NT2/D1 (cell line): ENCODE measurements at regions not wholly inside any gene's neighbourhood (a gene's known extent, or its start where the extent isn't known, plus 50 kb on each side); places are given as distances from the start of the nearest gene placed in this dataset.

Experiments used
- DNase-seq: peaks from one replicate; pipeline ENCODE4 v3.0.0-alpha.2; 2011; ENCODE audit warnings: low read depth, low spot score
- H3K27me3 ChIP-seq: 2 replicates; pipeline ENCODE4 v1.6.0; 2011; ENCODE audit warnings: mild to moderate bottlenecking; ENCODE audit not compliant: insufficient read length, insufficient read depth
- H3K36me3 ChIP-seq: 2 replicates; pipeline ENCODE4 v1.6.1; 2011; ENCODE audit warnings: mild to moderate bottlenecking, low read length, mixed read lengths; ENCODE audit not compliant: insufficient read depth, insufficient read length
- H3K4me1 ChIP-seq: 2 replicates; pipeline ENCODE4 v1.5.1; 2011; ENCODE audit not compliant: insufficient read depth, insufficient read length
- H3K4me3 ChIP-seq: 2 replicates; pipeline ENCODE4 v1.5.1; 2011; ENCODE audit warnings: low read depth; ENCODE audit not compliant: insufficient read length
- H3K9ac ChIP-seq: 2 replicates; pipeline ENCODE4 v1.6.0; 2011; ENCODE audit warnings: low read depth; ENCODE audit not compliant: insufficient read length
- H3K9me3 ChIP-seq: 2 replicates; pipeline ENCODE4 v1.5.1; 2011; ENCODE audit warnings: mild to moderate bottlenecking, low read length; ENCODE audit not compliant: insufficient read depth
- SUZ12 ChIP-seq: IDR thresholded peaks from 2 replicates; pipeline ENCODE4 v1.6.1; 2011; ENCODE audit not compliant: insufficient read length, insufficient read depth; ENCODE audit errors: extremely low read depth
- YY1 ChIP-seq: IDR thresholded peaks from 2 replicates; pipeline ENCODE4 v1.6.1; 2011; ENCODE audit not compliant: insufficient read length, insufficient read depth
- ZNF274 ChIP-seq: IDR thresholded peaks from 2 replicates; pipeline ENCODE4 v1.6.1; 2011; ENCODE audit warnings: mild to moderate bottlenecking, low read depth, low read length

DNA sequence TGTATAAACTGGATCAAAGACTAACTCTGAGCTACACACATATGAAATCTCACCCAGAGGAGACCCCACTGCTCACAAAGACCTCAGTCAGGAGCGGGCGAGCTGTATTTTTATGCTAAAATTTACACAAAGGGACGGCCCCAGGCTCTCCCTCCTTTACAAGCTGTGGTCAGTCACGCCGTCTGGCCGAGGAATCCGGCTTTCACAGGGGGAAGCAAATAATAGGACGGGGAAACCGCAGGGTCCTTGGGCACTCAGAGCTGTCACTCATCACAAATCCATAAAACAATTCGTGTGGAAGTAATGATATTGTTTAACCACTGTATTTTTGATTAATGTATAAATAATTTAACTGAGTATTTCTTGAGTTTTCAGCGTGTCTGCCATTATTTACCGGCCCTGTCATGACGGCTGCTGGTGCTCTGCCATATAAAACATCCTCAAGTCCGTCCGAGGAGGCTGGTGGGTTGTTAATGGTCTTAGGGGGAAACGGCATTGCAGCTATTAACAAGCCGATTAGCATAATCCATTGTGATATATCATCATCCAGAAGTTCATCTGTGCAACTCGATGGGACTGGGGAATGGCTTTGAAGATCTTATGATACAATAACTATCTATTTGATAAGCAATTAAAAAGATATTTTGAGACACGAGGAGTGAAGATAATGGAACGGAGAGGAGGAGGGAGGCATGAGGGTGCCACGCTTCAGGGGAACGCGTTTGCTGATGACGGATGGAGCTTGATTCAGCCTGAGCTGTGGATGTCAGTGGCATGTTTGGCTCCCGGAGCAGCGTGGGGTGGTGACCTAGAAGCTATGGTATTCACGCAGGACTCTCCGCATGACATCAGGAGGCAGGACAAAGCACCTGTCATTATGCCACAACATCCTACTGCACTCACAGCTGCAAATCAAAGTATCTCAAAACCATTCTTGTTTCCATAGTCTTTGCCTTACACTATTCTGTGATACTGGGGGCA, 150.9 kb downstream of the SHOX start:
- H3K27me3 ChIP-seq, result peaks cover 23% of the 10 kb centered on the region
- H3K4me1 ChIP-seq, result peaks cover 9% of the 10 kb centered on the region
- no peak for DNase-seq
- peak overlapping the region; percentile 10 for H3K4me3 ChIP-seq
- no peaks in the 10 kb centered on the region for H3K36me3 ChIP-seq
- no peak for TF ChIP-seq ZNF274
- no peak for TF ChIP-seq SUZ12
- no peaks in the 10 kb centered on the region for H3K9me3 ChIP-seq
- peak overlapping the region; percentile 36 for H3K9ac ChIP-seq

GRCh38 chrX:776529-777230, 146.1 kb downstream of the SHOX start:
- no peaks in the 10 kb centered on the region for H3K9me3 ChIP-seq
- H3K4me3 ChIP-seq, result no peak overlapping the region
- peaks cover 22% of the 10 kb centered on the region for H3K27me3 ChIP-seq
- no peak overlapping the region for H3K9ac ChIP-seq
- DNase-seq, result no peak
- peaks cover 3% of the 10 kb centered on the region for H3K4me1 ChIP-seq
- no peak for TF ChIP-seq ZNF274
- no peak for TF ChIP-seq SUZ12
- no peak for TF ChIP-seq YY1
- no peaks in the 10 kb centered on the region for H3K36me3 ChIP-seq

- Histone ChIP-seq H3K4me3 (no peak overlapping the region), H3K4me1 (no peaks in the 10 kb centered on the region), H3K9me3 (no peaks in the 10 kb centered on the region), H3K36me3 (no peaks in the 10 kb centered on the region), H3K27me3 (peaks cover 20% of the 10 kb centered on the region), H3K9ac (no peak overlapping the region)
- TF ChIP-seq SUZ12, result no peak
- TF ChIP-seq YY1, result no peak
- no peak for TF ChIP-seq ZNF274
- DNase-seq, result no peak
Observed at GRCh38 chrX:776061-776460, 145.5 kb downstream of the SHOX start.

DNA sequence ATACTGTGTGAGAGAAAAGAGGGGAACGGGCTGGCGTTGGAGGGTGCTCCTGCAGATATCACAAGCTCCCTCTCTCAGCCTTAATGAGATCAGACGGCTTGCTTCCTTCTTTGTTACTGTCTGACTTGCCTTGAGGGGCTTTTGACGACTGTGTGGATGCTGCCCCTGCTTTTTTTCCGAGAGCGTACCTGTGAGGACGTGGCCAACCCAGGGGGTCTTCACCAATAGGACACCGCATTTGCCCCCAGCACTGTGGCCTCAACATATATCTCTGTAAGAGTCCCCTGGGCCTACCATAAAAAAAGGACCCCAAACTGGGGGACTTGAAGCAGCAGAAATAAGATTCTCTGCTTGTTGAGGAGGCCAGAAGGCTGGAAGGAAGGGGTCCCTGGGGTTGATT, 143.9 kb downstream of the SHOX start:
- TF ChIP-seq YY1 (no peak), ZNF274 (no peak), SUZ12 (no peak)
- Histone ChIP-seq H3K4me1 (no peaks in the 10 kb centered on the region), H3K27me3 (peaks cover 17% of the 10 kb centered on the region), H3K9ac (no peak overlapping the region), H3K4me3 (no peak overlapping the region), H3K36me3 (no peaks in the 10 kb centered on the region), H3K9me3 (no peaks in the 10 kb centered on the region)
- no peak for DNase-seq

DNA sequence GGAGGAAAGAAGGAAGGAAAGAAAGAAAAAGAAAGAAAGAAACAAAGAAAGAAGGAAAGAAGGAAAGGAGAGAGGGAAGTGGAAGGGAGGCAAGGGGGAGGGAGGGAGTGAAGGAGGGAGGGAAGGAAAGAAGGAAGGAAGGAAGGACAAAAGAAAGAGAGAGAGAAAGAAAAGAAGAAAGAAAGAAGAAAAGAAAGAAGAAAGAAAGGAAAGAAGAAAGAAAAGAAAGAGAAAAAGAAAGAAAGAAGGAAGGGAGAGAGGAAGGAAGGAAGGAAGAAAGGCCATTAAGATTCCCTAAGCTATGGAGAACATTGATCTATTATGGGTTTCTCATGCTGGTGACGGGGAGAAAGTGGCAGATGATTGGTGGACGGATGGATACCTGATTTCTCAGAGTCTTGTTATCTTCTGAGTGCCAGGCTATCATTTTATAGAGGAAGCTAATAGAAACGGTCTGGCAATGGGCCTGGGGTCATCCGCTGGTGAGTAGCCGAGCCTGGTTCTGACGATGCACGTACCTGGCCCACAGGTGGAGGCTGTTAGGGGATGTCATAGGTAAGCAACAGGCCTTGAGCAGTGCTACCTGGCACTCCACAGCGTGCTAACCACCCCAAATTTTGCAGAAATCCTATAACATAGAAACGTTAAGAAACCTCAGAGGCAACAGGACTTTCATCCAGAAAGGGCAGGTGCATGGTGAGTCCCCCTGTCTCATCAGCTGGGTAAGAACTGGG, 142.9 kb downstream of the SHOX start:
- no peak overlapping the region for H3K9ac ChIP-seq
- no peak overlapping the region for H3K4me3 ChIP-seq
- DNase-seq, result no peak
- H3K36me3 ChIP-seq, result no peaks in the 10 kb centered on the region
- H3K27me3 ChIP-seq, result peaks cover 10% of the 10 kb centered on the region
- no peaks in the 10 kb centered on the region for H3K9me3 ChIP-seq
- H3K4me1 ChIP-seq, result no peaks in the 10 kb centered on the region
- TF ChIP-seq SUZ12 (no peak), ZNF274 (no peak), YY1 (no peak)

DNA sequence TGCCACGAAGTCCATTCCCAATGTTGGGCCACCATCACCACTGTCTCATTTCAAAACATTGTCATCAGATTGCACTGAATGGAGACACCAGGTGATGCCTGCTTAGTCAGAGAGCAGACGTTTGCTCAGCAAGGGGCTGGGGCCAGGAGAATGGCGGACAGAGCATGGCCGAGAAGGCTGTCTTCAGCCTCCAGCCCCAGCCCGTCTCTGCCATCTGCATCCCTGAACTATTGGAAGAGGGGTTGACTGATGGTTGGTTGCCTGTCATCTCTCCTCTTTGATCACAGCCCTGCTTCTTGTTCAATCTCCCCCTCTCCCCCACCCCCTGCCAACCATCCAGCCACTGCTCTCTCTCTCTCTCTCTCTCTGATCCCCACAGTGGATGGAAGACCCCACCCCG, 140.9 kb downstream of the SHOX start:
- Histone ChIP-seq H3K4me1 (no peaks in the 10 kb centered on the region), H3K27me3 (peaks cover 5% of the 10 kb centered on the region), H3K36me3 (no peaks in the 10 kb centered on the region), H3K9me3 (no peaks in the 10 kb centered on the region), H3K4me3 (no peak overlapping the region), H3K9ac (no peak overlapping the region)
- no peak for TF ChIP-seq ZNF274
- TF ChIP-seq YY1, result no peak
- no peak for TF ChIP-seq SUZ12
- no peak for DNase-seq

DNA sequence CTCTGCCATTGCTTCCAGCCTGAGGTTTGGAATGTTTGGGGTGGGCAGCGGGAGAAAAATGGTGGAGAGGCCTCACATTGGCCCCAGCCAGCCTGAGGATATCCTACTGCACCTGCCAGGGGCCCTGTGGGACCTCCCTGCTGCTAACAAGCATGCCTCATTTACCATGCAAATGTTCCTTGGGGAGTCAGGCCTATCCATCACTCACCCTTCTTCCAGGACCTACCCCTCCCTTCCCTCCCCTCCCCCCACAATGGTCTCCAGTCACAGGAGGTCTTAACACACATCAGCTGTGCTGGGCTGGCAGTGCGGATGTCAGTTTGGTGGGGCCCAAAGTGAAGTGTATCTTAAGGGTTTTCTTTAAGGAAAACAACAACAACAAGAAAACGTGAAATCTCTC, 139.2 kb downstream of the SHOX start:
- no peak for TF ChIP-seq SUZ12
- no peak for TF ChIP-seq YY1
- no peak for TF ChIP-seq ZNF274
- no peaks in the 10 kb centered on the region for H3K4me1 ChIP-seq
- H3K9ac ChIP-seq, result no peak overlapping the region

More for the DNA sequence above, 139.2 kb downstream of the SHOX start:
- DNase-seq, result peak; percentile 65
- H3K27me3 ChIP-seq, result peaks cover 5% of the 10 kb centered on the region
- H3K36me3 ChIP-seq, result no peaks in the 10 kb centered on the region
- H3K9me3 ChIP-seq, result no peaks in the 10 kb centered on the region
- H3K4me3 ChIP-seq, result no peak overlapping the region
